Neuronal stem cell (in vitro differentiated cells): ENCODE measurements at regions not wholly inside any gene's neighbourhood (a gene's known extent, or its start where the extent isn't known, plus 50 kb on each side); places are given as distances from the start of the nearest gene placed in this dataset.

Experiments used
- DNase-seq: peaks from one replicate; pipeline ENCODE4 v3.0.0-alpha.2; 2013; ENCODE audit warnings: low spot score
- H2AFZ ChIP-seq: one replicate; pipeline ENCODE4 v1.6.1; 2013; ENCODE audit warnings: mild to moderate bottlenecking, low read length, inconsistent platforms
- H2AK5ac ChIP-seq: 2 replicates; pipeline ENCODE4 v1.6.1; 2013; ENCODE audit warnings: low read depth, mild to moderate bottlenecking, inconsistent platforms, low read length, moderate library complexity, mixed read lengths
- H2BK120ac ChIP-seq: 2 replicates; pipeline ENCODE4 v1.6.1; 2013; ENCODE audit warnings: low read depth, mild to moderate bottlenecking, inconsistent platforms, low read length, moderate library complexity, mixed read lengths
- H2BK12ac ChIP-seq: one replicate; pipeline ENCODE4 v1.6.1; 2013; ENCODE audit warnings: low read length, inconsistent platforms
- H2BK15ac ChIP-seq: 2 replicates; pipeline ENCODE4 v1.6.1; 2013; ENCODE audit warnings: mild to moderate bottlenecking, low read length, inconsistent platforms, mixed read lengths
- H2BK5ac ChIP-seq: one replicate; pipeline ENCODE4 v1.6.1; 2013; ENCODE audit warnings: inconsistent platforms, mild to moderate bottlenecking, low read length, moderate library complexity
- H3K14ac ChIP-seq: one replicate; pipeline ENCODE4 v1.6.1; 2013; ENCODE audit warnings: low read length, inconsistent platforms
- H3K18ac ChIP-seq: 2 replicates; pipeline ENCODE4 v1.6.1; 2013; ENCODE audit warnings: low read length, inconsistent platforms
- H3K23ac ChIP-seq: 2 replicates; pipeline ENCODE4 v1.6.1; 2013; ENCODE audit warnings: low read depth, mild to moderate bottlenecking, mixed read lengths, low read length, inconsistent platforms; ENCODE audit not compliant: poor library complexity
- H3K27ac ChIP-seq: replicated peaks from 3 replicates; pipeline ENCODE4 v1.5.1; 2013; ENCODE audit warnings: low read length, inconsistent platforms
- H3K27me3 ChIP-seq, 3 experiments: 2 replicates each; pipeline ENCODE4 v1.6.1; 2013; ENCODE audit warnings: low read length in 3 of 3, mild to moderate bottlenecking in 2 of 3, inconsistent platforms in 1 of 3, low read depth in 1 of 3, mixed read lengths in 1 of 3, moderate library complexity in 1 of 3; ENCODE audit not compliant: control insufficient read depth in 3 of 3, insufficient read depth in 3 of 3
- H3K36me3 ChIP-seq, 2 donors: replicated peaks in 1 of 2; 2 replicates each; pipeline ENCODE4 v1.6.1; 2013; ENCODE audit warnings: low read length in 2 of 2; ENCODE audit not compliant: control insufficient read depth in 2 of 2, insufficient read depth in 2 of 2
- H3K4ac ChIP-seq: 2 replicates; pipeline ENCODE4 v1.6.1; 2013; ENCODE audit warnings: inconsistent platforms, mild to moderate bottlenecking, low read length, moderate library complexity
- H3K4me1 ChIP-seq, 2 donors: 1 replicate in 1 of 2; 2 replicates in 1 of 2; pipeline ENCODE4 v1.6.1; 2013; ENCODE audit warnings: low read length in 2 of 2, low read depth in 1 of 2; ENCODE audit not compliant: control insufficient read depth in 2 of 2, insufficient read depth in 1 of 2
- H3K4me2 ChIP-seq: one replicate; pipeline ENCODE4 v1.6.1; 2013; ENCODE audit warnings: mild to moderate bottlenecking, low read length, inconsistent platforms; ENCODE audit not compliant: insufficient read depth, poor library complexity, severe bottlenecking
- H3K4me3 ChIP-seq, 2 donors: 2 replicates each; pipeline ENCODE4 v1.5.1; 2013; ENCODE audit warnings: low read length in 2 of 2, mild to moderate bottlenecking in 2 of 2, inconsistent platforms in 1 of 2, moderate library complexity in 1 of 2
- H3K79me1 ChIP-seq: one replicate; pipeline ENCODE4 v1.6.1; 2013; ENCODE audit warnings: low read depth, mild to moderate bottlenecking, inconsistent platforms, low read length, moderate library complexity
- H3K9ac ChIP-seq: one replicate; pipeline ENCODE4 v1.6.1; 2013; ENCODE audit warnings: mild to moderate bottlenecking, low read depth, low read length, inconsistent platforms; ENCODE audit not compliant: poor library complexity
- H3K9me3 ChIP-seq, 2 donors: replicated peaks in 1 of 2; 2 replicates each; pipeline versions ENCODE3 to v1.6.1; 2013; ENCODE audit warnings: low read length in 2 of 2, mild to moderate bottlenecking in 2 of 2, inconsistent platforms in 1 of 2, low read depth in 1 of 2, mixed read lengths in 1 of 2, moderate library complexity in 1 of 2; ENCODE audit not compliant: control insufficient read depth in 2 of 2, insufficient read depth in 1 of 2
- H4K8ac ChIP-seq: one replicate; pipeline ENCODE4 v1.6.1; 2013; ENCODE audit warnings: low read depth, mild to moderate bottlenecking, inconsistent platforms, low read length, moderate library complexity
- H4K91ac ChIP-seq: one replicate; pipeline ENCODE4 v1.6.1; 2013; ENCODE audit warnings: low read length, low read depth, mild to moderate bottlenecking, inconsistent platforms; ENCODE audit not compliant: poor library complexity
- WGBS, 2 donors: extraction: QIAGEN DNeasy Blood & Tissue Kit; methylation state at CpG; one replicate each; pipeline ENCODE4 v1.1.7; 2013; ENCODE audit warnings: missing lambda C conversion rate in 2 of 2, mixed read lengths in 1 of 2; ENCODE audit not compliant: insufficient read length in 2 of 2, insufficient replicate concordance in 1 of 2; ENCODE audit errors: extremely low coverage in 2 of 2; 5-methylcytosine and 5-hydroxymethylcytosine counted together

DNA sequence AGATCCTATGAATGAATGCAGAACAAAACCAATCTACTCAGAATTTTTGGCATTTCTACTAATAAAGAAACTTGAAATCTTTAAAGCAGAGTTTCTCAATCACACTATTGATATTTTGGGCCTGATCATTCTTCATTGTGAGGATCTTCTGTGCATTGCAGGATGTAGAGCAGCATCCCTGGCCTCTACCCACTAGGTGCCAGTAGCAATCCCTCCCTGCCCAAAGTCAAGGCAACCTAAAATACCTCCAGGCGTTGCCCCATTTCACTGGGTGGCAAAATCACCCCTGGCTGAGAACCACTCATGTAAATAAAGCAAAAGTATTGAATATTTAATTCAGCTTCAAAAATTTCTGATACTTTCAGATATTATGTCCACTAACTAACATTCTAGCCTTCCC lies 213.0 kb downstream of the SP3 start:
- H3K14ac ChIP-seq, result no peak overlapping the region

DNA sequence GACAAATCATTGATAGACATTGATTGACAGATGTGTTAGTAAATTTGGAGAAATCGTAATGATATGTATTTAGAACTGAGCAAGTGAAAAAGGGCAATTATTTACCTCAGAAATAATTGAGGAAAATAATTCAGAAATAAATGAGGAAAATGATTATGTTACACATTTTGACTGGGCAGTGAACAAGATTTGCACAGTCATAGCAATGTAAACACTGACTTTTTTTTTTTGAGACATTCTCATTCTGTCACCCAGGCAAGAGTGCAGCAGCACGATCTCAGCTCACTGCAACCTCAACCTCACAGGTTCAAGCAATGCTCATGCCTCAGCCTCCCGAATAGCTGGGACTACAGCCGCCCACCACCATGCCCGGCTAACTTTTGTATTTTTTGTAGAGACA lies 211.7 kb downstream of the SP3 start:
- Histone ChIP-seq H3K4me3 (no peak overlapping the region), H4K91ac (no peak overlapping the region), H3K18ac (no peak overlapping the region), H3K27ac (no peak overlapping the region), H2BK15ac (no peak overlapping the region), H2BK120ac (no peak overlapping the region), H3K4me1 (peaks cover 22 to 27% of the 10 kb centered on the region in 2 donors), H3K14ac (no peak overlapping the region), H3K4me2 (no peak overlapping the region), H2AK5ac (no peak overlapping the region), H3K27me3 (no peaks in the 10 kb centered on the region), H3K79me1 (no peaks in the 10 kb centered on the region), H2BK5ac (no peak overlapping the region), H3K9ac (no peak overlapping the region), H2BK12ac (no peak overlapping the region), H3K9me3 (no peaks in the 10 kb centered on the region), H2AFZ (no peak overlapping the region), H4K8ac (no peak overlapping the region), H3K4ac (no peak overlapping the region), H3K23ac (no peak overlapping the region), H3K36me3 (no peaks in the 10 kb centered on the region)
- DNase-seq, result no peak
- no CpG with 5 or more reads among the region's 5 CpGs for WGBS, 2 donors

More for the DNA sequence above, 213.0 kb downstream of the SP3 start:
- H3K9me3 ChIP-seq, result no peaks in the 10 kb centered on the region
- H4K8ac ChIP-seq, result no peak overlapping the region
- H3K4ac ChIP-seq, result no peak overlapping the region
- H3K36me3 ChIP-seq, result no peaks in the 10 kb centered on the region
- no peak overlapping the region for H3K4me3 ChIP-seq
- H2BK120ac ChIP-seq, result no peak overlapping the region
- H4K91ac ChIP-seq, result no peak overlapping the region
- H3K27me3 ChIP-seq, result no peaks in the 10 kb centered on the region
- no peak overlapping the region for H3K23ac ChIP-seq
- H3K4me1 ChIP-seq, result peaks cover 22% of the 10 kb centered on the region in 2 donors
- no peak for DNase-seq
- H3K79me1 ChIP-seq, result no peaks in the 10 kb centered on the region
- WGBS, 2 donors, result no CpG with 5 or more reads among the region's 1 CpG
- H2AFZ ChIP-seq, result no peak overlapping the region
- H3K4me2 ChIP-seq, result no peak overlapping the region
- no peak overlapping the region for H2BK5ac ChIP-seq
- H3K27ac ChIP-seq, result no peak overlapping the region
- no peak overlapping the region for H2BK15ac ChIP-seq
- no peak overlapping the region for H2BK12ac ChIP-seq
- H3K18ac ChIP-seq, result no peak overlapping the region
- no peak overlapping the region for H2AK5ac ChIP-seq
- H3K9ac ChIP-seq, result no peak overlapping the region

DNA sequence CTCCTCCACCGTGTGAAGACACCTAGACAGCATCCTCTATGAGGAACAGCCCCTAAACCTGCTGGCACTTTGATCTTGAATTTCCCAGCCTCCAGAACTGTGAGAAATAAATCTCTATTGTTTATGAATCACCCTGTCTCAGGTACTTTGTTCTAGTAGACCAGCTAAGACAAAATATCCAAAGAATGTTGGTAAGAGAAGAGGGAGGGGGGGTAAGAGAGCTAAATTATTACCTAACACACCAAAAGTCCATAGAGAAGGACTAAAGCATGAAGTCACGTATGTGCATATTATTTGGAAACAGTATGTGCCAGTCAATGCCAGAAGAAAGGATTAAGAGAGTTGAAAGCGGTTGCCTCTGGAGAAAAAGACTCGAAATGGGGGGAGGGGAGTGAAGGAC lies 211.0 kb downstream of the SP3 start:
- no peak overlapping the region for H2BK120ac ChIP-seq
- no peak overlapping the region for H3K4me3 ChIP-seq
- H3K9ac ChIP-seq, result no peak overlapping the region
- no peaks in the 10 kb centered on the region for H3K9me3 ChIP-seq
- H3K27me3 ChIP-seq, result no peaks in the 10 kb centered on the region
- no CpG with 5 or more reads among the region's 4 CpGs for WGBS, 2 donors
- no peak overlapping the region for H3K4ac ChIP-seq
- no peak overlapping the region for H2BK12ac ChIP-seq
- H3K27ac ChIP-seq, result no peak overlapping the region
- no peak for DNase-seq
- no peaks in the 10 kb centered on the region for H3K79me1 ChIP-seq
- H2AFZ ChIP-seq, result peak overlapping the region; percentile 21
- no peak overlapping the region for H4K91ac ChIP-seq
- no peak overlapping the region for H3K18ac ChIP-seq
- no peak overlapping the region for H2BK15ac ChIP-seq
- no peak overlapping the region for H3K4me2 ChIP-seq
- no peak overlapping the region for H2BK5ac ChIP-seq
- H3K4me1 ChIP-seq, result peaks cover 17 to 27% of the 10 kb centered on the region in 2 donors
- H4K8ac ChIP-seq, result no peak overlapping the region
- H3K23ac ChIP-seq, result no peak overlapping the region
- H3K36me3 ChIP-seq, result no peaks in the 10 kb centered on the region
- no peak overlapping the region for H2AK5ac ChIP-seq
- H3K14ac ChIP-seq, result no peak overlapping the region

DNA sequence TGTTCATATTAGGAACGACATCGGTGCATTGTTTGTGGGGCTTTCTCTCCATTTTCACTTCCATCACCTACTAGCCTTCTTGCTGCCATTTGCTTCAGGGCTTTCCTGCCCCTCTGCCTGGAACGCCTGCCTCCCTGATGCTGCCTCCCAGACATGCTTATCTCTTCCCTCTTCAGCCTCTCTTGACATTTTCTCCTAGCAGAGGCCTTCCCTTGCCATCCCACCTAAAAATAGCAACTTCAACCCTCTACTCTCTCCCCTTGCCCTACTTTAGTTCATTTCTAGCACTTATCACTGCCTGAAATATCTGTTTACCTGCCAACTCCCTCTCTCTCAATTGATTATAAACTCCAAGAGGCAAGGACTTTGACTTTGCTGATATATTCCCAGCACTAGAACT lies 210.3 kb downstream of the SP3 start:
- Histone ChIP-seq H2BK120ac (no peak overlapping the region), H2AK5ac (peak overlapping the region; percentile 33), H3K23ac (no peak overlapping the region), H3K4ac (no peak overlapping the region), H2BK15ac (no peak overlapping the region), H4K8ac (no peak overlapping the region), H3K18ac (no peak overlapping the region), H3K4me2 (no peak overlapping the region), H3K36me3 (no peaks in the 10 kb centered on the region), H3K27ac (no peak overlapping the region), H2BK12ac (no peak overlapping the region), H3K9ac (no peak overlapping the region), H3K4me3 (no peak overlapping the region), H2BK5ac (no peak overlapping the region), H3K14ac (no peak overlapping the region), H3K79me1 (no peaks in the 10 kb centered on the region), H2AFZ (peak overlapping the region; percentile 21), H3K27me3 (no peaks in the 10 kb centered on the region), H4K91ac (no peak overlapping the region), H3K9me3 (no peaks in the 10 kb centered on the region), H3K4me1 (peaks cover 10 to 25% of the 10 kb centered on the region in 2 donors)
- no peak for DNase-seq
- WGBS, 2 donors, result no CpG with 5 or more reads among the region's 3 CpGs
